HEK293 (cell line): ENCODE measurements at regions not wholly inside any gene's neighbourhood (a gene's known extent, or its start where the extent isn't known, plus 50 kb on each side); places are given as distances from the start of the nearest gene placed in this dataset.

ENCODE experiments used
- GLIS1 ChIP-seq: fragments of 450-650 bp; formaldehyde crosslinking; IDR thresholded peaks from 2 replicates; pipeline ENCODE4 v1.5.1; 2016; ENCODE audit warnings: missing biosample characterization, missing genetic modification characterization
- OVOL3 ChIP-seq: fragments of 450-650 bp; formaldehyde crosslinking; IDR thresholded peaks from 2 replicates; pipeline ENCODE4 v1.5.1; 2016; ENCODE audit warnings: missing biosample characterization, missing genetic modification characterization
- ZBTB8A ChIP-seq: fragments of 450-650 bp; formaldehyde crosslinking; IDR thresholded peaks from 2 replicates; pipeline ENCODE4 v1.5.1; 2016; ENCODE audit warnings: missing biosample characterization, missing genetic modification characterization
- ZNF138 ChIP-seq: fragments of 450-650 bp; formaldehyde crosslinking; IDR thresholded peaks from 2 replicates; pipeline ENCODE4 v1.5.1; 2016; ENCODE audit warnings: missing biosample characterization, missing genetic modification characterization, borderline replicate concordance
- ZNF221 ChIP-seq: fragments of 450-650 bp; formaldehyde crosslinking; IDR thresholded peaks from 2 replicates; pipeline ENCODE4 v1.5.1; 2017; ENCODE audit warnings: missing biosample characterization, missing genetic modification characterization, borderline replicate concordance
- ZNF670 ChIP-seq: fragments of 450-650 bp; formaldehyde crosslinking; IDR thresholded peaks from 2 replicates; pipeline ENCODE4 v1.5.1; 2016; ENCODE audit warnings: missing biosample characterization, missing genetic modification characterization, low read depth
- ZNF792 ChIP-seq: fragments of 450-650 bp; formaldehyde crosslinking; IDR thresholded peaks from 2 replicates; pipeline ENCODE4 v1.5.1; 2016; ENCODE audit warnings: missing biosample characterization, missing genetic modification characterization
- TF ChIP-seq, protein P1 (sequence below): fragments of 450-650 bp; formaldehyde crosslinking; IDR thresholded peaks from 2 replicates; pipeline ENCODE4 v1.5.1; 2016; ENCODE audit warnings: missing biosample characterization, missing genetic modification characterization
- TF ChIP-seq, protein P2 (sequence below): fragments of 450-650 bp; formaldehyde crosslinking; conservative IDR thresholded peaks from 2 replicates; pipeline ENCODE4 v1.5.1; 2016; ENCODE audit warnings: low read depth, missing biosample characterization, missing genetic modification characterization
- TF ChIP-seq, protein P3 (sequence below): fragments of 450-650 bp; formaldehyde crosslinking; IDR thresholded peaks from 2 replicates; pipeline ENCODE4 v1.5.1; 2016; ENCODE audit warnings: missing biosample characterization, missing genetic modification characterization, borderline replicate concordance
- TF ChIP-seq, protein P4 (sequence below): fragments of 450-650 bp; formaldehyde crosslinking; IDR thresholded peaks from 2 replicates; pipeline ENCODE4 v1.5.1; 2017; ENCODE audit warnings: missing biosample characterization, missing genetic modification characterization
- TF ChIP-seq, protein P5 (sequence below): fragments of 450-650 bp; formaldehyde crosslinking; IDR thresholded peaks from 2 replicates; pipeline ENCODE4 v1.5.1; 2016; ENCODE audit warnings: missing biosample characterization, missing genetic modification characterization
- TF ChIP-seq, protein P6 (sequence below): fragments of 450-650 bp; formaldehyde crosslinking; IDR thresholded peaks from 2 replicates; pipeline ENCODE4 v1.5.1; 2016; ENCODE audit warnings: missing biosample characterization, missing genetic modification characterization

DNA sequence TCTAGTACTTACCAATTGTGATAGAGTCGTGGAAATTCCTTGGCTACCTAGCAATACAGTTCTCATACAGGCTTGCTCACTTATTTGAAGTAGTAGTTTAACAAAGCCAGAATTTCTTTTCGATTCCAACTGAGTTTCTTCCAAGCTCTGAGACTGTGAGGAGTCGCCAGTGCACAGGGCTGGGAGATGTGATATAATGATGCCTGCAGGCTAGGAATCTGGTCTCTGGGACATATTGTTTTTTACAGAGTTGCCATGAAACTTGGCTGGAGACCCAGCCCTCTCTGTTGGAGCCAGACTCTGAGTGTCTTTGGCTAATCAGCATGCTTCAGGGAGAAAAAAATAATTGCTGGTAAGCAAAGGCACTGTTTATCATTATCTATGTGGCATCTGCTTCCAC, 698.8 kb upstream of the GOT2 start:
- TF ChIP-seq ZNF138 (tag by site-specific recombination) (no peak), ZBTB8A (tag by site-specific recombination) (no peak), GLIS1 (tag by site-specific recombination) (no peak), ZNF221 (tag by site-specific recombination) (no peak), OVOL3 (tag by site-specific recombination) (no peak), ZNF792 (tag by site-specific recombination) (no peak), ZNF670 (tag by site-specific recombination) (no peak)
- TF ChIP-seq, protein P1, sequence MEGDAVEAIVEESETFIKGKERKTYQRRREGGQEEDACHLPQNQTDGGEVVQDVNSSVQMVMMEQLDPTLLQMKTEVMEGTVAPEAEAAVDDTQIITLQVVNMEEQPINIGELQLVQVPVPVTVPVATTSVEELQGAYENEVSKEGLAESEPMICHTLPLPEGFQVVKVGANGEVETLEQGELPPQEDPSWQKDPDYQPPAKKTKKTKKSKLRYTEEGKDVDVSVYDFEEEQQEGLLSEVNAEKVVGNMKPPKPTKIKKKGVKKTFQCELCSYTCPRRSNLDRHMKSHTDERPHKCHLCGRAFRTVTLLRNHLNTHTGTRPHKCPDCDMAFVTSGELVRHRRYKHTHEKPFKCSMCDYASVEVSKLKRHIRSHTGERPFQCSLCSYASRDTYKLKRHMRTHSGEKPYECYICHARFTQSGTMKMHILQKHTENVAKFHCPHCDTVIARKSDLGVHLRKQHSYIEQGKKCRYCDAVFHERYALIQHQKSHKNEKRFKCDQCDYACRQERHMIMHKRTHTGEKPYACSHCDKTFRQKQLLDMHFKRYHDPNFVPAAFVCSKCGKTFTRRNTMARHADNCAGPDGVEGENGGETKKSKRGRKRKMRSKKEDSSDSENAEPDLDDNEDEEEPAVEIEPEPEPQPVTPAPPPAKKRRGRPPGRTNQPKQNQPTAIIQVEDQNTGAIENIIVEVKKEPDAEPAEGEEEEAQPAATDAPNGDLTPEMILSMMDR (tag by site-specific recombination), result no peak
- TF ChIP-seq, protein P2, sequence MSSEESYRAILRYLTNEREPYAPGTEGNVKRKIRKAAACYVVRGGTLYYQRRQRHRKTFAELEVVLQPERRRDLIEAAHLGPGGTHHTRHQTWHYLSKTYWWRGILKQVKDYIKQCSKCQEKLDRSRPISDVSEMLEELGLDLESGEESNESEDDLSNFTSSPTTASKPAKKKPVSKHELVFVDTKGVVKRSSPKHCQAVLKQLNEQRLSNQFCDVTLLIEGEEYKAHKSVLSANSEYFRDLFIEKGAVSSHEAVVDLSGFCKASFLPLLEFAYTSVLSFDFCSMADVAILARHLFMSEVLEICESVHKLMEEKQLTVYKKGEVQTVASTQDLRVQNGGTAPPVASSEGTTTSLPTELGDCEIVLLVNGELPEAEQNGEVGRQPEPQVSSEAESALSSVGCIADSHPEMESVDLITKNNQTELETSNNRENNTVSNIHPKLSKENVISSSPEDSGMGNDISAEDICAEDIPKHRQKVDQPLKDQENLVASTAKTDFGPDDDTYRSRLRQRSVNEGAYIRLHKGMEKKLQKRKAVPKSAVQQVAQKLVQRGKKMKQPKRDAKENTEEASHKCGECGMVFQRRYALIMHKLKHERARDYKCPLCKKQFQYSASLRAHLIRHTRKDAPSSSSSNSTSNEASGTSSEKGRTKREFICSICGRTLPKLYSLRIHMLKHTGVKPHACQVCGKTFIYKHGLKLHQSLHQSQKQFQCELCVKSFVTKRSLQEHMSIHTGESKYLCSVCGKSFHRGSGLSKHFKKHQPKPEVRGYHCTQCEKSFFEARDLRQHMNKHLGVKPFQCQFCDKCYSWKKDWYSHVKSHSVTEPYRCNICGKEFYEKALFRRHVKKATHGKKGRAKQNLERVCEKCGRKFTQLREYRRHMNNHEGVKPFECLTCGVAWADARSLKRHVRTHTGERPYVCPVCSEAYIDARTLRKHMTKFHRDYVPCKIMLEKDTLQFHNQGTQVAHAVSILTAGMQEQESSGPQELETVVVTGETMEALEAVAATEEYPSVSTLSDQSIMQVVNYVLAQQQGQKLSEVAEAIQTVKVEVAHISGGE (tag by site-specific recombination), result no peak
- TF ChIP-seq, protein P3, sequence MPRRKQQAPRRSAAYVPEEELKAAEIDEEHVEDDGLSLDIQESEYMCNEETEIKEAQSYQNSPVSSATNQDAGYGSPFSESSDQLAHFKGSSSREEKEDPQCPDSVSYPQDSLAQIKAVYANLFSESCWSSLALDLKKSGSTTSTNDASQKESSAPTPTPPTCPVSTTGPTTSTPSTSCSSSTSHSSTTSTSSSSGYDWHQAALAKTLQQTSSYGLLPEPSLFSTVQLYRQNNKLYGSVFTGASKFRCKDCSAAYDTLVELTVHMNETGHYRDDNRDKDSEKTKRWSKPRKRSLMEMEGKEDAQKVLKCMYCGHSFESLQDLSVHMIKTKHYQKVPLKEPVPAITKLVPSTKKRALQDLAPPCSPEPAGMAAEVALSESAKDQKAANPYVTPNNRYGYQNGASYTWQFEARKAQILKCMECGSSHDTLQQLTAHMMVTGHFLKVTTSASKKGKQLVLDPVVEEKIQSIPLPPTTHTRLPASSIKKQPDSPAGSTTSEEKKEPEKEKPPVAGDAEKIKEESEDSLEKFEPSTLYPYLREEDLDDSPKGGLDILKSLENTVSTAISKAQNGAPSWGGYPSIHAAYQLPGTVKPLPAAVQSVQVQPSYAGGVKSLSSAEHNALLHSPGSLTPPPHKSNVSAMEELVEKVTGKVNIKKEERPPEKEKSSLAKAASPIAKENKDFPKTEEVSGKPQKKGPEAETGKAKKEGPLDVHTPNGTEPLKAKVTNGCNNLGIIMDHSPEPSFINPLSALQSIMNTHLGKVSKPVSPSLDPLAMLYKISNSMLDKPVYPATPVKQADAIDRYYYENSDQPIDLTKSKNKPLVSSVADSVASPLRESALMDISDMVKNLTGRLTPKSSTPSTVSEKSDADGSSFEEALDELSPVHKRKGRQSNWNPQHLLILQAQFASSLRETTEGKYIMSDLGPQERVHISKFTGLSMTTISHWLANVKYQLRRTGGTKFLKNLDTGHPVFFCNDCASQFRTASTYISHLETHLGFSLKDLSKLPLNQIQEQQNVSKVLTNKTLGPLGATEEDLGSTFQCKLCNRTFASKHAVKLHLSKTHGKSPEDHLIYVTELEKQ (tag by site-specific recombination), result no peak
- TF ChIP-seq, protein P4, sequence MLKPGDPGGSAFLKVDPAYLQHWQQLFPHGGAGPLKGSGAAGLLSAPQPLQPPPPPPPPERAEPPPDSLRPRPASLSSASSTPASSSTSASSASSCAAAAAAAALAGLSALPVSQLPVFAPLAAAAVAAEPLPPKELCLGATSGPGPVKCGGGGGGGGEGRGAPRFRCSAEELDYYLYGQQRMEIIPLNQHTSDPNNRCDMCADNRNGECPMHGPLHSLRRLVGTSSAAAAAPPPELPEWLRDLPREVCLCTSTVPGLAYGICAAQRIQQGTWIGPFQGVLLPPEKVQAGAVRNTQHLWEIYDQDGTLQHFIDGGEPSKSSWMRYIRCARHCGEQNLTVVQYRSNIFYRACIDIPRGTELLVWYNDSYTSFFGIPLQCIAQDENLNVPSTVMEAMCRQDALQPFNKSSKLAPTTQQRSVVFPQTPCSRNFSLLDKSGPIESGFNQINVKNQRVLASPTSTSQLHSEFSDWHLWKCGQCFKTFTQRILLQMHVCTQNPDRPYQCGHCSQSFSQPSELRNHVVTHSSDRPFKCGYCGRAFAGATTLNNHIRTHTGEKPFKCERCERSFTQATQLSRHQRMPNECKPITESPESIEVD, result no peak
- TF ChIP-seq, protein P5, sequence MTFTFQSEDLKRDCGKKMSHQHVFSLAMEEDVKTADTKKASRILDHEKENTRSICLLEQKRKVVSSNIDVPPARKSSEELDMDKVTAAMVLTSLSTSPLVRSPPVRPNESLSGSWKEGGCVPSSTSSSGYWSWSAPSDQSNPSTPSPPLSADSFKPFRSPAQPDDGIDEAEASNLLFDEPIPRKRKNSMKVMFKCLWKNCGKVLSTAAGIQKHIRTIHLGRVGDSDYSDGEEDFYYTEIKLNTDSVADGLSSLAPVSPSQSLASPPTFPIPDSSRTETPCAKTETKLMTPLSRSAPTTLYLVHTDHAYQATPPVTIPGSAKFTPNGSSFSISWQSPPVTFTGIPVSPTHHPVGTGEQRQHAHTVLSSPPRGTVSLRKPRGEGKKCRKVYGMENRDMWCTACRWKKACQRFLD, result no peak
- TF ChIP-seq, protein P6, sequence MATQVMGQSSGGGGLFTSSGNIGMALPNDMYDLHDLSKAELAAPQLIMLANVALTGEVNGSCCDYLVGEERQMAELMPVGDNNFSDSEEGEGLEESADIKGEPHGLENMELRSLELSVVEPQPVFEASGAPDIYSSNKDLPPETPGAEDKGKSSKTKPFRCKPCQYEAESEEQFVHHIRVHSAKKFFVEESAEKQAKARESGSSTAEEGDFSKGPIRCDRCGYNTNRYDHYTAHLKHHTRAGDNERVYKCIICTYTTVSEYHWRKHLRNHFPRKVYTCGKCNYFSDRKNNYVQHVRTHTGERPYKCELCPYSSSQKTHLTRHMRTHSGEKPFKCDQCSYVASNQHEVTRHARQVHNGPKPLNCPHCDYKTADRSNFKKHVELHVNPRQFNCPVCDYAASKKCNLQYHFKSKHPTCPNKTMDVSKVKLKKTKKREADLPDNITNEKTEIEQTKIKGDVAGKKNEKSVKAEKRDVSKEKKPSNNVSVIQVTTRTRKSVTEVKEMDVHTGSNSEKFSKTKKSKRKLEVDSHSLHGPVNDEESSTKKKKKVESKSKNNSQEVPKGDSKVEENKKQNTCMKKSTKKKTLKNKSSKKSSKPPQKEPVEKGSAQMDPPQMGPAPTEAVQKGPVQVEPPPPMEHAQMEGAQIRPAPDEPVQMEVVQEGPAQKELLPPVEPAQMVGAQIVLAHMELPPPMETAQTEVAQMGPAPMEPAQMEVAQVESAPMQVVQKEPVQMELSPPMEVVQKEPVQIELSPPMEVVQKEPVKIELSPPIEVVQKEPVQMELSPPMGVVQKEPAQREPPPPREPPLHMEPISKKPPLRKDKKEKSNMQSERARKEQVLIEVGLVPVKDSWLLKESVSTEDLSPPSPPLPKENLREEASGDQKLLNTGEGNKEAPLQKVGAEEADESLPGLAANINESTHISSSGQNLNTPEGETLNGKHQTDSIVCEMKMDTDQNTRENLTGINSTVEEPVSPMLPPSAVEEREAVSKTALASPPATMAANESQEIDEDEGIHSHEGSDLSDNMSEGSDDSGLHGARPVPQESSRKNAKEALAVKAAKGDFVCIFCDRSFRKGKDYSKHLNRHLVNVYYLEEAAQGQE (tag by site-specific recombination), result no peak
